ENCODE measurements at regions not wholly inside any gene's neighbourhood (a gene's known extent, or its start where the extent isn't known, plus 50 kb on each side); places are given as distances from the start of the nearest gene placed in this dataset.

DNA sequence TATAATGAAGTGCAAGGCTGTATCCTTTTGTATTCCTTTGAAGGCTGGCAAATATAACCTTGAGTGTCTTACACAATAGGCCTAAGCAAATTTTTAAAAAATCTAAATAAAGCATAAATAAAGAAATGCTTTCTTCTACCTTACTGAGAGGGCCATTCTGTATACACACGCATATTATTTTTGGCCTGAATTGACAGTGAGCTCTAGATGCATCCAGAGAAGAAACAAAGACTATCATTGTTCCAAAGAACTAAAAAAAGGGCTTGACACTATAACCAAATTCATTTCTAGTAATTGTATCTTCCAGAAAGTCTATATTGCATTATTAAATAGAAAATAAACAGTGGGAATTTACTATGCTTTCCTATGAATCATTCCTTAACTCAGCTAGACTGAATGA lies 100.2 kb downstream of the MAGEB17 start:
- Histone ChIP-seq H3K4me1 (no peaks in the 10 kb centered on the region), H3K9me3 (no peaks in the 10 kb centered on the region), H3K36me3 (no peaks in the 10 kb centered on the region), H3K4me3 (no peak overlapping the region), H3K27ac (no peak overlapping the region), H3K27me3 (peaks cover 0 to 14% (median 0%) of the 10 kb centered on the region in 7 donors)
- intact Hi-C loops (cut with DNase I) = no loop called here
- TF ChIP-seq, protein P1, sequence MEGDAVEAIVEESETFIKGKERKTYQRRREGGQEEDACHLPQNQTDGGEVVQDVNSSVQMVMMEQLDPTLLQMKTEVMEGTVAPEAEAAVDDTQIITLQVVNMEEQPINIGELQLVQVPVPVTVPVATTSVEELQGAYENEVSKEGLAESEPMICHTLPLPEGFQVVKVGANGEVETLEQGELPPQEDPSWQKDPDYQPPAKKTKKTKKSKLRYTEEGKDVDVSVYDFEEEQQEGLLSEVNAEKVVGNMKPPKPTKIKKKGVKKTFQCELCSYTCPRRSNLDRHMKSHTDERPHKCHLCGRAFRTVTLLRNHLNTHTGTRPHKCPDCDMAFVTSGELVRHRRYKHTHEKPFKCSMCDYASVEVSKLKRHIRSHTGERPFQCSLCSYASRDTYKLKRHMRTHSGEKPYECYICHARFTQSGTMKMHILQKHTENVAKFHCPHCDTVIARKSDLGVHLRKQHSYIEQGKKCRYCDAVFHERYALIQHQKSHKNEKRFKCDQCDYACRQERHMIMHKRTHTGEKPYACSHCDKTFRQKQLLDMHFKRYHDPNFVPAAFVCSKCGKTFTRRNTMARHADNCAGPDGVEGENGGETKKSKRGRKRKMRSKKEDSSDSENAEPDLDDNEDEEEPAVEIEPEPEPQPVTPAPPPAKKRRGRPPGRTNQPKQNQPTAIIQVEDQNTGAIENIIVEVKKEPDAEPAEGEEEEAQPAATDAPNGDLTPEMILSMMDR (IDR thresholded peaks at IDR 0.05) = no peak
- no peak for DNase-seq
- ATAC-seq = no peak
- 87 to 89% methylated on average over 1 of the region's 1 CpG for WGBS, 2 donors

DNA sequence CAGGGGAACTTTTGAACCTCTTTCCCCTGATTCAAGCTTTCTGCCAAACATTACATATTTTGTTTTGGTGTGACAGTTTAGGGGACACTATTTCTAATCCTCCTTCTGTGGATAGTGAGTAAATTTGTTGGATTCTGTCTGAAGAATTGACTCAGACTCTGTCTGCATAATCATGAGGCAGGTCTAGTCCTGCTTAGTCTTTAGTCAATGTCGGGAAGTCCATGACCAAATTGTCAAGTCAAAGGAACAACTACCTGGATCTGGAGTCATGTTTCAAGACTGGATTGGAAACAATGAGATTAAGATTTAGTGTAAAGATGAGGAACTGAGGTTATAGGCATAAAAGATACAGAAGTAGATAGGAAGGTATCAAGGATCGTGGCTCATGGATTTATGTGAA lies 100.9 kb downstream of the MAGEB17 start:
- Histone ChIP-seq H3K27me3 (peaks cover 0 to 11% (median 0%) of the 10 kb centered on the region in 7 donors), H3K27ac (no peak overlapping the region), H3K36me3 (no peaks in the 10 kb centered on the region), H3K4me3 (no peak overlapping the region), H3K9me3 (no peaks in the 10 kb centered on the region), H3K4me1 (no peaks in the 10 kb centered on the region)
- DNase-seq (no peak), ATAC-seq (no peak)
- intact Hi-C loops (cut with DNase I) = no loop called here
- TF ChIP-seq, protein P1 (IDR thresholded peaks at IDR 0.05) = no peak
- 87 to 100% methylated on average over 2 of the region's 2 CpGs for WGBS, 2 donors

DNA sequence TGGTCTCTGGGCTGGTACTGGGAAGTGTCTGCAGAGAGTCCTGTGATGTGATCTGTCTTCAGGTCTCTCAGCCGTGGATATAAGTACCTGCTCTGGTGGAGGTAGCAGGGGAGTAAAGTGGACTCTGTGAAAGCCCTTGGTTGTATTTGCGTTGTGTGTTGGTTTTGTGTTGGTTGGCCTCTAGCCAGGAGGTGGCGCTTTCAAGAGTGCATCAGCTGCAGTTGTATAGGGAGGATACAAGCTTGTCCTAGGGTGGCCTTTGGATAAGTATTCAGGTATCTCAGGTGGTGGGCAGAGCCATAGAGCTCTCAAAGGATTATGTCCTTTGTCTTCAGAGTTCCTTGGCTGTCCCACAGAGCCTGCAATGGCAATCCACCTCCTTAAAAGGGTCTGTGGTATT lies 111.6 kb downstream of the MAGEB17 start:
- Histone ChIP-seq H3K27me3 (peaks cover 0 to 34% (median 0%) of the 10 kb centered on the region in 7 donors), H3K4me3 (no peak overlapping the region), H3K36me3 (no peaks in the 10 kb centered on the region), H3K27ac (no peak overlapping the region), H3K4me1 (no peaks in the 10 kb centered on the region), H3K9me3 (peaks cover 0 to 3% (median 0%) of the 10 kb centered on the region in 11 donors)
- no peak for ATAC-seq
- no peak for DNase-seq
- intact Hi-C loops (cut with DNase I) = no loop called here
- TF ChIP-seq, protein P1 (IDR thresholded peaks at IDR 0.05) = no peak
- WGBS, 2 donors = 64% methylated on average over 3 of the region's 3 CpGs

DNA sequence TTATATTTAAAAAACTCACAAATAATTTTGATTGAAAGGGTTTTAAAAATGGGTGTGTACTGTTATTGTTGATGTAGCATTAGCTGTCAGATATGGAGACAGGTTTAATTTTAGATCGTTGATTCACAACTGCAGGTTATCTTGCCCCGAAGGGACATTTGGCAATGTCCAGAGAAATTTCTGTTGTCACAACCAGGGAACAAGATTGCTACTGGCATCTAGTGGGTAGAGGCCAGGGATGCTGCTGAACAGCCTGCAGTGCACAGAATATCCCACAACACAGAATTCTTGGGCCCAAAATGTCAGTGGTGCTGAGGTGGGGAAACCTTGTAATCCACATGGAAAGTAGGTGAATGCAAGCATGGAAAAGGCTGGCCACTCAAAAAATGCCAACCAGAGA lies 114.9 kb downstream of the MAGEB17 start:
- H3K27me3 ChIP-seq = peaks cover 0 to 45% (median 0%) of the 10 kb centered on the region in 7 donors
- ATAC-seq (peak in 5 of 8 donors; percentile 56 to 79 (median 72)), DNase-seq (peak in 1 of 2 donors; percentile 2)
- WGBS, 2 donors = 23 to 52% methylated on average over 2 of the region's 2 CpGs
- TF ChIP-seq, protein P1 (IDR thresholded peaks at IDR 0.05) = peak in 2 of 9 donors; percentile 14 to 20
- H3K27ac ChIP-seq = no peak overlapping the region
- H3K4me3 ChIP-seq = no peak overlapping the region
- no peaks in the 10 kb centered on the region for H3K36me3 ChIP-seq
- H3K4me1 ChIP-seq = no peaks in the 10 kb centered on the region
- intact Hi-C loops (cut with DNase I) = no loop called here
- H3K9me3 ChIP-seq = no peaks in the 10 kb centered on the region
